ACHN (cell line): ENCODE measurements at regions not wholly inside any gene's neighbourhood (a gene's known extent, or its start where the extent isn't known, plus 50 kb on each side); places are given as distances from the start of the nearest gene placed in this dataset.

ENCODE experiments used
- DNase-seq: peaks from one replicate; pipeline ENCODE4 v3.0.0-alpha.2; 2015
- in situ Hi-C: cut with HindIII; loops from 2 replicates; pipeline ENCODE4 v1.10.0; 2017; ENCODE audit warnings: low sequenced_read_pairs, low pct_ligation_motif_present, low pct_unique_long_range_greater_than_20kb

GRCh38 chr16:55039042-55039441 is 108.4 kb downstream of the IRX5 start:
- no peak for DNase-seq
- in situ Hi-C loops: no loop called here

- DNase-seq: no peak
- in situ Hi-C loops: no loop called here
Observed at GRCh38 chr16:55039511-55039910, 108.8 kb downstream of the IRX5 start.

GRCh38 chr16:55039931-55040330 is 109.3 kb downstream of the IRX5 start:
- DNase-seq: no peak
- in situ Hi-C loops: no loop called here

GRCh38 chr16:55040366-55041086 is 109.9 kb downstream of the IRX5 start:
- no peak for DNase-seq
- in situ Hi-C loops: no loop called here

- DNase-seq: no peak
- in situ Hi-C loops: no loop called here
Observed at GRCh38 chr16:55041540-55042234, 111.0 kb downstream of the IRX5 start.

GRCh38 chr16:55042556-55043432 is 112.1 kb downstream of the IRX5 start:
- in situ Hi-C loops: no loop called here
- no peak for DNase-seq

GRCh38 chr16:55043499-55043898 is 112.8 kb downstream of the IRX5 start:
- no peak for DNase-seq
- in situ Hi-C loops: no loop called here

GRCh38 chr16:55044201-55044975 is 113.7 kb downstream of the IRX5 start:
- in situ Hi-C loops: no loop called here
- DNase-seq: no peak

GRCh38 chr16:55045329-55045728 is 114.7 kb downstream of the IRX5 start:
- in situ Hi-C loops: no loop called here
- DNase-seq: no peak

- in situ Hi-C loops: no loop called here
- no peak for DNase-seq
Observed at GRCh38 chr16:55045756-55046460, 115.2 kb downstream of the IRX5 start.

- in situ Hi-C loops: no loop called here
- DNase-seq: no peak
Observed at GRCh38 chr16:55046513-55046912, 115.8 kb downstream of the IRX5 start.

- in situ Hi-C loops: no loop called here
- DNase-seq: no peak
Observed at GRCh38 chr16:55046916-55047315, 116.3 kb downstream of the IRX5 start.

GRCh38 chr16:55047331-55047730 is 116.7 kb downstream of the IRX5 start:
- no peak for DNase-seq
- in situ Hi-C loops: no loop called here

- no peak for DNase-seq
- in situ Hi-C loops: no loop called here
Observed at GRCh38 chr16:55047903-55048497, 117.3 kb downstream of the IRX5 start.

- in situ Hi-C loops: no loop called here
- no peak for DNase-seq
Observed at GRCh38 chr16:55048745-55049144, 118.1 kb downstream of the IRX5 start.

GRCh38 chr16:55051571-55052347 is 121.1 kb downstream of the IRX5 start:
- in situ Hi-C loops: no loop called here
- no peak for DNase-seq

- no peak for DNase-seq
- in situ Hi-C loops: no loop called here
Observed at GRCh38 chr16:55052348-55052734, 121.7 kb downstream of the IRX5 start.
